SHP77 treated with DMSO at 0.1 percent for 48 hours (cell line): ENCODE measurements at regions not wholly inside any gene's neighbourhood (a gene's known extent, or its start where the extent isn't known, plus 50 kb on each side); places are given as distances from the start of the nearest gene placed in this dataset.
"Not testable (repeated sequence)": the region's sequence is repeated elsewhere in the genome, so short reads cannot be mapped to it uniquely, and the experiment has no call there.

Experiments used
- DNase-seq: peaks from one replicate; lab custom pipeline; 2025; lab: John Stamatoyannopoulos, UW

GRCh38 chr1:182003953-182004586 lies 57.4 kb downstream of the ZNF648 start:
- DNase-seq = no peak

DNA sequence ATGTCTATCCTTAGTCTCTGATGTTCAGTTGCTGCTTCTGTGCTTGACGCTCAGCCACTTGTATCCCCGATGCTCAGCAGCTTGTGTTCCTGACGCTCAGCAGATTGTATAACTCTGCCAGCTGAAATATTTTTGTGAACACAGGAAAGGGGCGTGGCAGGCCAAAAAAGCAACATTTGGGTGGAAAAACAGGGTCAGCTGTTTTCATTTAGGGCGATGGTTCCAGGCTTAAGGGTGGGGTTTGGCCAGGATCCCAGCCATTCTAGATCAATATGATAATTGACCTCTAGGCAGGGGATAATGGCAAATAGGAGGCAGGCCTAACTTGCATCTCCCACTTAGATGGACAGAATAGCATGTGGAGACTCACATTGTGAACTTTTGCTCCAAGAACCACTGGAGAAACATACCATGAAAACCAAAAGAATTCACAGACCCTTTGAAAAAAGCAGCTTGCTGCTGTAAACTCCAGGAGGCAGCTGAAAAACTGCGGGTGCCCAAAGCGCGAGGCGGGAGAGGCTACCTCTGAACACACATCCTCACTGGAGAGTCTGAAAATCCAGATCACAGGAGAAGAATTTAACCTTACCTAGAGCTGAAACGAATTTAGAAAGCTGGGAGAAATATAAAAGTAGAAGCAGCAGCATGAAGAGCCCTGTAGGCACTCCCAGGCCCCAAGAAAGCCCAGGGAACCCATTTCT lies 58.3 kb downstream of the ZNF648 start:
- DNase-seq = no peak

GRCh38 chr1:182002570-182002969 lies 58.9 kb downstream of the ZNF648 start:
- no peak for DNase-seq

GRCh38 chr1:181998858-181999257 lies 62.7 kb downstream of the ZNF648 start:
- no peak for DNase-seq

- no peak for DNase-seq
Measured at GRCh38 chr1:181992072-181992471, 69.4 kb downstream of the ZNF648 start.

DNA sequence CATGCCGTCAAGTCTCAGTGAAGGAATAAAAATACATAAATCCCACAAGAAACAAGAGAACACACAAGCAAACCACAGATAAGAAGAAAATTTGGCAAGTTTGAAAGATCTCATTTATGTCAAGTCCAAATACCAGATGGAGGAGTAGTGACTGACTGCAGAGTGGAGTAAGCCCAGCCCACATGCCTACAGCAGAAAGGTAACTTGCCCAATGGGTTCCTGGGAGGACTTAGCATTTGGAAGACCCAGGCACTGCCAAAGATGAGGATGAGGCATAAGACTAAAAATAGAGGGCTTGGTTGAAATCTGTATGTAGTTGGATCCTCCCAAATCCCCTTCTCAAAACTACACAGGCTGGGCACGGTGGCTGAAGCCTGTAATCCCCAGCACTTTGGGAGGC lies 70.8 kb downstream of the ZNF648 start:
- DNase-seq = no peak

DNA sequence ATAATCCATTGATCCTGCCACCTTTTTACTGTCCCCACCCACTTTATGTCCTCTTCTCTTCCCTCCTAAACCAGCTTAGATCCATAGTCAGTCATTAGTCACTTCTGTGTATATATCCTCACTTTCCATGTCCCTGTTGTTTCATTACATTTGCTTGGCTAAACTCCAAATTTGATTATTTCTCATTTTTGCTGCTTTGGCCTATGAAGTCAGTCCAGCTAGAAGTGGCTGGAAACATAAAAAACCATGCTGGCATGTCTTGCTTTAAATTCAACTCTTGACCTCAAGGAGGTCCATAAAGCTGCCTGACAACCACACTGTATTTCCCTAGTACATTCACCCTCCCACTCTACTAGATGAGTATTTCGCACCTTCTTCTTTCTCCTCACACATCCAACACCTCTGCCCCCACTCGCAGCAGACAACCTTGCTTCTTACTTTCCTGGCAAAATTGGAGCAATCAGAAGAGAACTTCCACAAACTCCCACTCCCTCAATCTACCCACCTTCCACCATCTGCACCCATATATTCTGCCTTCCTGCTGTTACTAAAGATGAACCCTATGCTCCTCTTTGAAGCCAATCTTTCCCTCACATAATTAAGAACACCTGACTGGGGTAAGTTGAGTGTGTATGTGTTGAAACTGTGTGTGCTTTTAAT lies 72.1 kb downstream of the ZNF648 start:
- no peak for DNase-seq

GRCh38 chr1:181987996-181988395 lies 73.5 kb downstream of the ZNF648 start:
- DNase-seq = no peak

DNA sequence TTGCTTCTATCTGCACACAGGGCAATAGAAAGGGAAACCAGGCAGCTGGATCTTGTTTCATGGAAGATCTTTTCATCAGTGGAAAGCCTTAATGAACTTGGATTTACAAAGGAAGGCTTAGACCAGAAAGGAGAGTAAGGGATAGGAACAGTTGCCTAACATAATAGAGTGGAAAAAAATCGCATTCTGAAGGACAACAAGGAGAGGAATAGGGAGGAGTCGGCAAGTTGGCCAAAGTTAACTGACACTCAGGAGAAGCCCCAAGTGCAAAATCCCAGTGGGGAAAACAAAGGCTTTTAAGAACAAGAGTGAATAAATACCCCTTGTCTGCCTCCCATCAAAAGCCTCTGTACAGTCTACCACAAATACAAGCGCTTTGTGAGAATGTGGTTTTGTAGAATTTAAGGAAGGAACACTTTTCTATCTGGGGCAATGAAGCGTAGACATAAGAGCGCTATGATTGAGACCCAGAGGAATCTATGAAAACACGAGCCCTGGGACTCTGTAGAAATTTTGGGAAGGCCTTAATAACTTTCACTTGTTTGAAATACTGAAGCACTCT lies 74.1 kb downstream of the ZNF648 start:
- DNase-seq = no peak

- DNase-seq = no peak
Measured at GRCh38 chr1:181986907-181987305, 74.6 kb downstream of the ZNF648 start.

DNA sequence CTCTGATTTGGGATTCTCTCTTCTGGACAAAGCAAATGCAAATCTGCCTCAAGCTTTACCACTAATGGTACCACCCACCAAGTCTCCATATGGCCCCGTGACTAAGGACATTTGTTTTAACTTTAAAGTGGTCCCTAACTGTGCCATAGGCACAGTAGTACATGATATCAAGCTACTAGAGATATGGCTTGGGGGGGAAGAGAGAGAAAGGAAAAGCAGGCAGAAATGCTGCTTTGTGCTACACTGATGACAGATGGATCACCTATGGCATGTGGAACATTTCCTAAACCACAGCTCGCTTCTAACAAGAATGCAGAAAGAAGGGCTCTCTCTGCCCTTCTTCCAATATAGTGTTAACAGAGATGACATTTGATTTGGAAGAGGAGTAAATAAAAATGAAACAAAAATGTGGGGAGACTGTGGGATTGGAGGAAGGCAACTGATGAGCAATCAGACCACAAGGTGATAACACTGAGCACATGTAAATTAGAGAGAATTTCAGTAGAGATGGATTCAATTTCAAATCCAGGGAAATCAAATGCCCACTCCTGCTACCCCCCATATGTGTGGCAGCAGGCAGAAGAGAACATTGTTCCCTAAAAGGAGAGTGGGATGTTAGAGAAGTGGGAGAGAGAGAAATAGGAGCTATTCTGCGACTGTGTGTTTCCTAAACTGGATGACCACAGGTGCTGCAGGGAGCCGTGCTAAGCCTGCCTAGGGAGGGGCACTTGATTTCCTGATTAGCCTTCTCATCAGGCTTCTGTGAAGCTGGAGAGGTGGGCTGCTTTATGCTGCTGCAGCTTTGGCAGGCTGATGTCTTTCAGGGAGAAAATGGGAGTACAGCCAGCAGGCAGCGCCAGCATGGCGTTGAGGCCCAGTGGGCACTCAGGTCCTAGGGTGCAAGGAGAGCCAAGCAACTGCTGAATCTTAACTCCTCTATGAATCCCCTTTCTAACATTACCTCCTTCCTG lies 75.3 kb downstream of the ZNF648 start:
- DNase-seq = no peak

- no peak for DNase-seq
Measured at GRCh38 chr1:181985281-181985680, 76.2 kb downstream of the ZNF648 start.

GRCh38 chr1:181984006-181984405 lies 77.5 kb downstream of the ZNF648 start:
- DNase-seq = no peak

DNA sequence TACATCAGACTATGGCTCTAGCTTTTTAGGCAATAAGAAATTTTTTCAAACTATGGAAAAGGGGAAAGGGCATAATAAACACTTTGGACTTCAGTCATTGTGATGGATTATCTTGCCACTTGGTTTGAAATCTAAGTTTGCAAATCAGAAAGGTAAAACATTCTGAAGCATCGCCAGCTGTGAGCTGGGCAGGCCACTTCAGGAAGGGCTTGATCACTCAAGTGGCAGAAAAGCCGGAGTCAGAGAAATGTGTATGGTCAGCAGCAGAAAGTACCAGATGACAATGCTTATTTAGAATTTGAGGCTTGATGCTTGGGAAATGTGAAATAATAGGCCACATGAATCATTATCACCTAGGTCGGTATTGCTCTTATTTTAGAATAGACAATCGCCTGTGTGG lies 79.7 kb downstream of the ZNF648 start:
- DNase-seq = no peak

- DNase-seq = no peak
Measured at GRCh38 chr1:181972256-181972655, 89.3 kb downstream of the ZNF648 start.

DNA sequence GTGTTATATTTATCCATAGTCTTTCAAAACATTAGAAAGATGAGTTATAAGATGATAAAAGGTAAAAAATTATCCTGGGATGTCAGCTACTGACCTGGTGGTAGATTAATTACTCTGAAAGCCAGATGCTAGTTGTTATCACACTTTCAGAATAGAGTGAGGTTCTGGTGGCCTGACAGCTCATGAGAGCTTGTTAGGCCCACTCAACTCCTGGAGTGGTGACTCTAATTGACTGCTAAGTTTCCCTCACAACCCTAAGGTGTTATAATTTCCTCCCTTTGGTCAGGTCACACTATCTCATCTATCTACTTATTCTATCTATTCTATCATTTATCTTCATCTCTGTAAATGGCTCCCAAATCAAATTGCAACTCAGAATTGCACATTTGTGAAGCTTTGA lies 90.1 kb downstream of the ZNF648 start:
- no peak for DNase-seq

DNA sequence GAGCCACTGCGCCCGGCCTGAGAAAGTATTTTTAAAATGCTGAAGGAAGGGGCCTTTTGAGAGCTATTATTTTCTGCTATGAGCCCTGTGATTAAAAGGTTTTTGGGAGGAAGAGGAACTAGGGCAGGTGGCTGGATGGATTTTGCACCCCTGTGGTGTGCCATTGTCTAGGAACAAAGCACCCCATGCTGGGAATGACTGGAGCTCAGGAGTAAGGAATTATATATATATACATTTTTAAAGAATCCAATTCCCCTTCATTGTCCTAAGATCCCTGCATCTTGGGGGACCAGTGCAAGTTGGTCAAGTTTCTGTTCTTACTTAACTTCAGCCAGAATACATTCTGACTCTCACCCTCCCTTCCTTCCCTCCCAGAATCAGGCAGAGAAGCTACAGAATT lies 91.6 kb downstream of the ZNF648 start:
- no peak for DNase-seq

- not testable (repeated sequence) for DNase-seq
Measured at GRCh38 chr1:181954696-181955095, 106.8 kb downstream of the ZNF648 start.

DNA sequence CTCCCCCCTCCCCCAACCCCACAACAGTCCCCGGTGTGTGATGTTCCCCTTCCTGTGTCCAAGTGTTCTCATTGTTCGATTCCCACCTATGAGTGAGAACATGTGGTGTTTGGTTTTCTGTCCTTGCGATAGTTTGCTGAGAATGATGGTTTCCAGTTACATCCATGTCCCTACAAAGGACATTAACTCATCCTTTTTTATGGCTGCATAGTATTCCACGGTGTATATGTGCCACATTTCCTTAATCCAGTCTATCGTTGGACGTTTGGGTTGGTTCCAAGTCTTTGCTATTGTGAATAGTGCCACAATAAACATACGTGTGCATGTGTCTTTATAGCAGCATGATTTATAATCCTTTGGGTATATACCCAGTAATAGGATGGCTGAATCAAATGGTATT lies 107.3 kb downstream of the ZNF648 start:
- DNase-seq = not testable (repeated sequence)

- DNase-seq = no peak
Measured at GRCh38 chr1:181953596-181953995, 107.9 kb downstream of the ZNF648 start.

DNA sequence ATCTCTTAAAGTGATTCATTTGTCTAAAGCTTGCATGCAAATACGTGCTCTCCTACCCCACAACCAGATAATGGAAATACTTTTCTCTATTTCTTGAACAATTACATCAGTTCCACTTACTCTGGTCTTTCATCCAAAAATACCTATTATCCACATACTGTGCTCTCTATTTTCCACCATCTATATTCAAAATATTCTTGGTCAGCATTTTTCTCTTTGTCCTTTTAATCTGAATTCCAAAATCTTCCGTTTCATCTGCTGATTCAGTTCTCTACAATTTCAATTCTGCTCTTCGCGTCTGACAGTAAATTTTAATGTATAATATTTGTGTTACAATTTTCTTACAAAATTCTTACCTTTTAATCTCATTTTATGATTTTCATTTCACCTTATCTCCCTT lies 110.3 kb downstream of the ZNF648 start:
- no peak for DNase-seq

DNA sequence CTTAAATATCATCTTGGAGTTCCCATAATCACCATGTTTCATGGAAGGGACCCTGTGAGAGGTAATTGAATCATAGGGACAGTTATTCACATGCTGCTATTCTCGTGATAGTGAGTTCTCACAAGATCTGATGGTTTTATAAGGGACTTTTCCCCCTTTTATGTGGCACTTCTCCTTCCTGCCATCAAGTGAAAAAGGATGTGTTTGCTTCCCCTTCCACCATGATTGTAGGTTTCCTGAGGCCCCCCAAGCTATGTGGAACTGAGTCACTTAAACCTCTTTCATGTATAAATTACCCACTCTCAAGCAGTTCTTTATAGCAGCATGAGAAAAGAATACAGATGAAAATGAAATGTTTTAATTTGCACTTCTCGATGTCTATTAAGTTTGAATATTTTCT lies 112.0 kb downstream of the ZNF648 start:
- no peak for DNase-seq
